CD4-positive, alpha-beta T cell (primary cell): ENCODE measurements at regions not wholly inside any gene's neighbourhood (a gene's known extent, or its start where the extent isn't known, plus 50 kb on each side); places are given as distances from the start of the nearest gene placed in this dataset.

Experiments
- ATAC-seq: fragments of 200-7000 bp; cut with Tn5 transposase; one replicate; pipeline ENCODE4 v1.10.0; 2022; ENCODE audit warnings: mild to moderate bottlenecking; ENCODE audit not compliant: poor library complexity
- CTCF ChIA-PET: fragments of 350-600 bp; sonication (Branson Sonifier 250); formaldehyde crosslinking; loops from one replicate; lab custom pipeline; 2021; ENCODE audit warnings: antibody characterized with exemption, inconsistent platforms; lab: Charles Lee
- POLR2A ChIA-PET: fragments of 350-600 bp; sonication (Branson Sonifier 250); formaldehyde crosslinking; loops from one replicate; lab custom pipeline; 2021; ENCODE audit warnings: antibody characterized with exemption, inconsistent platforms; lab: Charles Lee
- DNase-seq, 14 experiments: peaks; one replicate each; pipeline ENCODE4 v3.0.0-alpha.2; 2013 to 2020; ENCODE audit warnings: mixed read lengths in 2 of 14
- H3K27ac ChIP-seq, 2 donors: one replicate each; pipeline versions ENCODE4 v1.5.1 to v1.7.0; 2013; ENCODE audit warnings: low read length in 2 of 2, low read depth in 1 of 2, mild to moderate bottlenecking in 1 of 2
- H3K27me3 ChIP-seq, 2 experiments: 1 replicate in 1 of 2; 2 replicates in 1 of 2; pipeline versions ENCODE4 v1.6.1 to v1.7.0; 2013; ENCODE audit warnings: low read length in 2 of 2, control low read depth in 1 of 2, mild to moderate bottlenecking in 1 of 2, moderate library complexity in 1 of 2; ENCODE audit not compliant: insufficient read depth in 2 of 2, control insufficient read depth in 1 of 2
- H3K36me3 ChIP-seq: one replicate; pipeline ENCODE4 v1.6.1; 2013; ENCODE audit warnings: low read length, control low read depth; ENCODE audit not compliant: insufficient read depth
- H3K4me1 ChIP-seq: one replicate; pipeline ENCODE4 v1.6.1; 2013; ENCODE audit warnings: low read length, control low read depth; ENCODE audit not compliant: insufficient read depth
- H3K4me3 ChIP-seq: one replicate; pipeline ENCODE4 v1.5.1; 2013; ENCODE audit warnings: mild to moderate bottlenecking, low read length, moderate library complexity
- H3K9me3 ChIP-seq, 2 experiments: 1 replicate in 1 of 2; 2 replicates in 1 of 2; pipeline versions ENCODE4 v1.6.1 to v1.7.0; 2013; ENCODE audit warnings: low read length in 2 of 2, mild to moderate bottlenecking in 2 of 2, control low read depth in 1 of 2, moderate library complexity in 1 of 2; ENCODE audit not compliant: control insufficient read depth in 1 of 2, insufficient read depth in 1 of 2
- H3K27ac Mint-ChIP-seq: one replicate; pipeline ENCODE4 v1.8.0; 2020; ENCODE audit warnings: mixed read lengths
- H3K27me3 Mint-ChIP-seq: one replicate; pipeline ENCODE4 v1.8.0; 2021; ENCODE audit warnings: mixed read lengths
- H3K36me3 Mint-ChIP-seq: one replicate; pipeline ENCODE4 v1.8.0; 2021; ENCODE audit warnings: low read depth, mixed read lengths
- H3K4me1 Mint-ChIP-seq: one replicate; pipeline ENCODE4 v1.8.0; 2021; ENCODE audit warnings: low read depth, mixed read lengths
- H3K4me3 Mint-ChIP-seq: one replicate; pipeline ENCODE4 v1.8.0; 2020; ENCODE audit warnings: mild to moderate bottlenecking, mixed read lengths
- H3K9me3 Mint-ChIP-seq: one replicate; pipeline ENCODE4 v1.8.0; 2020; ENCODE audit warnings: mixed read lengths
- CTCF ChIP-seq: fragments of 200-600 bp; IDR thresholded peaks from one replicate; pipeline ENCODE4 v1.8.0; 2022; ENCODE audit warnings: antibody characterized with exemption, mild to moderate bottlenecking
- intact Hi-C, 2 experiments: fragments of 100-400 bp; cut with DNase I in 1 of 2; cut with micrococcal nuclease in 1 of 2; formaldehyde crosslinking; loops; one replicate each; pipeline versions ENCODE4 v1.15.1 to v1.9.0; 2023 to 2025; cut with DNase I, micrococcal nuclease

GRCh38 chr1:228887101-228887500, 151.8 kb downstream of the RHOU start:
- H3K4me1 Mint-ChIP-seq, result peaks cover 22% of the 10 kb centered on the region
- H3K9me3 Mint-ChIP-seq, result peaks cover 4% of the 10 kb centered on the region
- ATAC-seq (no peak), DNase-seq (no peak)
- intact Hi-C loops, result no loop called here
- Histone ChIP-seq H3K4me1 (peaks cover 6% of the 10 kb centered on the region), H3K4me3 (no peak overlapping the region), H3K27ac (no peak overlapping the region), H3K9me3 (peaks cover 0 to 7% of the 10 kb centered on the region in 2 experiments), H3K36me3 (no peaks in the 10 kb centered on the region), H3K27me3 (no peaks in the 10 kb centered on the region)
- POLR2A ChIA-PET, result interaction anchor here (1.1 kb wide), 1 partner anchor 51 kb away, joined by 3 read pairs; no protein-coding TSS in a partner anchor
- no peaks in the 10 kb centered on the region for H3K27me3 Mint-ChIP-seq
- no peak overlapping the region for H3K27ac Mint-ChIP-seq
- no peak overlapping the region for H3K4me3 Mint-ChIP-seq
- H3K36me3 Mint-ChIP-seq, result no peaks in the 10 kb centered on the region
- CTCF ChIA-PET, result no interaction called here
- TF ChIP-seq CTCF, result no peak

- H3K4me1 ChIP-seq, result peaks cover 6% of the 10 kb centered on the region
- peaks cover 4% of the 10 kb centered on the region for H3K9me3 Mint-ChIP-seq
- intact Hi-C loops, result no loop called here
- ChIA-PET CTCF (no interaction called here), POLR2A (interaction anchor here (1.1 kb wide), 1 partner anchor 50 kb away, joined by 3 read pairs; no protein-coding TSS in a partner anchor)
- no peak for TF ChIP-seq CTCF
- peaks cover 22% of the 10 kb centered on the region for H3K4me1 Mint-ChIP-seq
- H3K27ac ChIP-seq, result no peak overlapping the region
- peaks cover 0 to 7% of the 10 kb centered on the region in 2 experiments for H3K9me3 ChIP-seq
- no peaks in the 10 kb centered on the region for H3K27me3 Mint-ChIP-seq
- DNase-seq (no peak), ATAC-seq (no peak)
- H3K4me3 ChIP-seq, result no peak overlapping the region
- no peaks in the 10 kb centered on the region for H3K27me3 ChIP-seq
- no peak overlapping the region for H3K27ac Mint-ChIP-seq
- no peaks in the 10 kb centered on the region for H3K36me3 ChIP-seq
- no peaks in the 10 kb centered on the region for H3K36me3 Mint-ChIP-seq
- H3K4me3 Mint-ChIP-seq, result no peak overlapping the region
Measured at GRCh38 chr1:228887960-228888359, 152.7 kb downstream of the RHOU start.

- ATAC-seq, result no peak
- CTCF ChIA-PET, result no interaction called here
- no peaks in the 10 kb centered on the region for H3K9me3 Mint-ChIP-seq
- intact Hi-C loops, result no loop called here
- Histone ChIP-seq H3K4me1 (peaks cover 6% of the 10 kb centered on the region), H3K36me3 (no peaks in the 10 kb centered on the region), H3K4me3 (no peak overlapping the region), H3K27ac (no peak overlapping the region), H3K9me3 (peaks cover 0 to 4% of the 10 kb centered on the region in 2 experiments), H3K27me3 (no peaks in the 10 kb centered on the region)
- H3K4me1 Mint-ChIP-seq, result peaks cover 22% of the 10 kb centered on the region
- POLR2A ChIA-PET, result no interaction called here
- DNase-seq, result no peak
- H3K36me3 Mint-ChIP-seq, result no peaks in the 10 kb centered on the region
- no peak overlapping the region for H3K27ac Mint-ChIP-seq
- TF ChIP-seq CTCF, result no peak
- no peaks in the 10 kb centered on the region for H3K27me3 Mint-ChIP-seq
- H3K4me3 Mint-ChIP-seq, result no peak overlapping the region
Measured at GRCh38 chr1:228889289-228889688, 154.0 kb downstream of the RHOU start.
